ENCODE measurements at regions not wholly inside any gene's neighbourhood (a gene's known extent, or its start where the extent isn't known, plus 50 kb on each side); places are given as distances from the start of the nearest gene placed in this dataset.

DNA sequence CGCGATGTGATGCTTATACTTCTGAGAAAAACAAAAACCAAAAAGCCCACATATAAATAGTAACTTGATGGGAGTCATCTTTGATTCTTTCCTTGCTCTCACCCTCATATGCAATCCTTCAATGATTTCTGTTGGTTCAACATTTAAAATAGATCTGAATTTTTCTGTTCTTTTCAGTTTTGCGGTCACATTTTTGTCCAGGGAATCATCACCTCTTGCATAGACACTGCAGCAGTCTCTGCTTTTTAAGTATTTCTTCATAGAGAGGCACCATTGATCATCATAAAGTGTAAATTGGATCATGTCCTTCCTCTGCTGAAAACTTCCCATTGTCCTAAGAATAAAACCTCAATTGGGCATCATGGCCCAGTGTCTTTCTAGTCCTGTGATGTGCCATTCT lies 81.1 kb upstream of the SLC4A4 start:
- no peak for TF ChIP-seq EZH2 (IDR thresholded peaks at IDR 0.05; ENCODE audit: borderline replicate concordance, control insufficient read depth, low read depth, low read length)
- no peak for TF ChIP-seq CHD1 (IDR thresholded peaks at IDR 0.05; ENCODE audit: low read depth, low read length)
- TF ChIP-seq, protein P1, sequence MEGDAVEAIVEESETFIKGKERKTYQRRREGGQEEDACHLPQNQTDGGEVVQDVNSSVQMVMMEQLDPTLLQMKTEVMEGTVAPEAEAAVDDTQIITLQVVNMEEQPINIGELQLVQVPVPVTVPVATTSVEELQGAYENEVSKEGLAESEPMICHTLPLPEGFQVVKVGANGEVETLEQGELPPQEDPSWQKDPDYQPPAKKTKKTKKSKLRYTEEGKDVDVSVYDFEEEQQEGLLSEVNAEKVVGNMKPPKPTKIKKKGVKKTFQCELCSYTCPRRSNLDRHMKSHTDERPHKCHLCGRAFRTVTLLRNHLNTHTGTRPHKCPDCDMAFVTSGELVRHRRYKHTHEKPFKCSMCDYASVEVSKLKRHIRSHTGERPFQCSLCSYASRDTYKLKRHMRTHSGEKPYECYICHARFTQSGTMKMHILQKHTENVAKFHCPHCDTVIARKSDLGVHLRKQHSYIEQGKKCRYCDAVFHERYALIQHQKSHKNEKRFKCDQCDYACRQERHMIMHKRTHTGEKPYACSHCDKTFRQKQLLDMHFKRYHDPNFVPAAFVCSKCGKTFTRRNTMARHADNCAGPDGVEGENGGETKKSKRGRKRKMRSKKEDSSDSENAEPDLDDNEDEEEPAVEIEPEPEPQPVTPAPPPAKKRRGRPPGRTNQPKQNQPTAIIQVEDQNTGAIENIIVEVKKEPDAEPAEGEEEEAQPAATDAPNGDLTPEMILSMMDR (IDR thresholded peaks at IDR 0.05 in 2 of 3, conservative IDR thresholded peaks at IDR 0.05 in 1 of 3; ENCODE audit: control insufficient read depth in 2 of 3, extremely low read depth in 1 of 3, insufficient read depth in 1 of 3, low read depth in 3 of 3, low read length in 3 of 3), result no peak
- no peak for TF ChIP-seq CBX5 (IDR thresholded peaks at IDR 0.05; ENCODE audit: low read depth)
- TF ChIP-seq POLR2A (IDR thresholded peaks at IDR 0.05; ENCODE audit: low read depth, low read length), result no peak
- TF ChIP-seq MTA3 (IDR thresholded peaks at IDR 0.05; ENCODE audit: borderline replicate concordance, low read length), result no peak
- TF ChIP-seq, protein P2, sequence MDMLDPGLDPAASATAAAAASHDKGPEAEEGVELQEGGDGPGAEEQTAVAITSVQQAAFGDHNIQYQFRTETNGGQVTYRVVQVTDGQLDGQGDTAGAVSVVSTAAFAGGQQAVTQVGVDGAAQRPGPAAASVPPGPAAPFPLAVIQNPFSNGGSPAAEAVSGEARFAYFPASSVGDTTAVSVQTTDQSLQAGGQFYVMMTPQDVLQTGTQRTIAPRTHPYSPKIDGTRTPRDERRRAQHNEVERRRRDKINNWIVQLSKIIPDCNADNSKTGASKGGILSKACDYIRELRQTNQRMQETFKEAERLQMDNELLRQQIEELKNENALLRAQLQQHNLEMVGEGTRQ (IDR thresholded peaks at IDR 0.05; ENCODE audit: borderline replicate concordance, low read depth, low read length), result no peak
- TF ChIP-seq SPI1 (IDR thresholded peaks at IDR 0.05; ENCODE audit: borderline replicate concordance, insufficient read depth, low read depth, low read length), result no peak
- TF ChIP-seq, protein P3, sequence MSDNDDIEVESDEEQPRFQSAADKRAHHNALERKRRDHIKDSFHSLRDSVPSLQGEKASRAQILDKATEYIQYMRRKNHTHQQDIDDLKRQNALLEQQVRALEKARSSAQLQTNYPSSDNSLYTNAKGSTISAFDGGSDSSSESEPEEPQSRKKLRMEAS (IDR thresholded peaks at IDR 0.05; ENCODE audit: low read depth, low read length), result no peak
